Astrocyte (in vitro differentiated cells and primary cell): ENCODE measurements at regions not wholly inside any gene's neighbourhood (a gene's known extent, or its start where the extent isn't known, plus 50 kb on each side); places are given as distances from the start of the nearest gene placed in this dataset.

Experiments used
- CTCF ChIP-seq: IDR thresholded peaks from 2 replicates; pipeline ENCODE4 v1.5.1; 2011; ENCODE audit warnings: low read depth, mild to moderate bottlenecking, inconsistent platforms, low read length, moderate library complexity; ENCODE audit not compliant: insufficient read depth
- EZH2 ChIP-seq: IDR thresholded peaks from 2 replicates; pipeline ENCODE4 v1.6.1; 2012; ENCODE audit warnings: mild to moderate bottlenecking, low read length, inconsistent platforms; ENCODE audit not compliant: insufficient read depth

- TF ChIP-seq CTCF (no peak), EZH2 (no peak)
Observed at GRCh38 chr2:45154144-45154543, 144.9 kb upstream of the SIX2 start.
